Brain microvascular endothelial cell (primary cell): ENCODE measurements at regions not wholly inside any gene's neighbourhood (a gene's known extent, or its start where the extent isn't known, plus 50 kb on each side); places are given as distances from the start of the nearest gene placed in this dataset.

Experiments
- DNase-seq: peaks from one replicate; pipeline ENCODE4 v3.0.0-alpha.2; 2020
- H3K27ac ChIP-seq: fragments of 250-450 bp; sonication (Bioruptor Pico); 2 replicates; pipeline ENCODE4 v1.5.1; 2020; ENCODE audit warnings: mild to moderate bottlenecking, moderate library complexity
- H3K27me3 ChIP-seq: fragments of 250-450 bp; sonication (Bioruptor Pico); replicated peaks from 2 replicates; pipeline ENCODE4 v1.5.1; 2020; ENCODE audit warnings: mild to moderate bottlenecking
- H3K36me3 ChIP-seq: fragments of 250-450 bp; sonication (Bioruptor Pico); replicated peaks from 2 replicates; pipeline ENCODE4 v1.5.1; 2020; ENCODE audit warnings: mild to moderate bottlenecking
- H3K4me3 ChIP-seq: 2 replicates; pipeline ENCODE4 v1.5.1; 2011; ENCODE audit warnings: low read depth, mild to moderate bottlenecking, control low read depth, low read length, moderate library complexity
- in situ Hi-C: cut with HindIII; loops from 2 replicates; pipeline ENCODE4 v1.10.0; 2017; ENCODE audit warnings: low sequenced_read_pairs, low pct_ligation_motif_present
- TF ChIP-seq, protein P1 (sequence below): IDR thresholded peaks from 2 replicates; pipeline ENCODE4 v1.5.1; 2011; ENCODE audit warnings: low read depth, mild to moderate bottlenecking, moderate library complexity, low read length, control low read depth, inconsistent platforms; ENCODE audit errors: missing control alignments

GRCh38 chr13:73273745-73274144 lies 214.9 kb downstream of the KLF5 start:
- TF ChIP-seq, protein P1, sequence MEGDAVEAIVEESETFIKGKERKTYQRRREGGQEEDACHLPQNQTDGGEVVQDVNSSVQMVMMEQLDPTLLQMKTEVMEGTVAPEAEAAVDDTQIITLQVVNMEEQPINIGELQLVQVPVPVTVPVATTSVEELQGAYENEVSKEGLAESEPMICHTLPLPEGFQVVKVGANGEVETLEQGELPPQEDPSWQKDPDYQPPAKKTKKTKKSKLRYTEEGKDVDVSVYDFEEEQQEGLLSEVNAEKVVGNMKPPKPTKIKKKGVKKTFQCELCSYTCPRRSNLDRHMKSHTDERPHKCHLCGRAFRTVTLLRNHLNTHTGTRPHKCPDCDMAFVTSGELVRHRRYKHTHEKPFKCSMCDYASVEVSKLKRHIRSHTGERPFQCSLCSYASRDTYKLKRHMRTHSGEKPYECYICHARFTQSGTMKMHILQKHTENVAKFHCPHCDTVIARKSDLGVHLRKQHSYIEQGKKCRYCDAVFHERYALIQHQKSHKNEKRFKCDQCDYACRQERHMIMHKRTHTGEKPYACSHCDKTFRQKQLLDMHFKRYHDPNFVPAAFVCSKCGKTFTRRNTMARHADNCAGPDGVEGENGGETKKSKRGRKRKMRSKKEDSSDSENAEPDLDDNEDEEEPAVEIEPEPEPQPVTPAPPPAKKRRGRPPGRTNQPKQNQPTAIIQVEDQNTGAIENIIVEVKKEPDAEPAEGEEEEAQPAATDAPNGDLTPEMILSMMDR: no peak
- no peaks in the 10 kb centered on the region for H3K27me3 ChIP-seq
- H3K4me3 ChIP-seq: no peak overlapping the region
- H3K36me3 ChIP-seq: no peaks in the 10 kb centered on the region
- DNase-seq: peak; percentile 59
- H3K27ac ChIP-seq: peak overlapping the region; percentile 1
- in situ Hi-C loops: no loop called here

DNA sequence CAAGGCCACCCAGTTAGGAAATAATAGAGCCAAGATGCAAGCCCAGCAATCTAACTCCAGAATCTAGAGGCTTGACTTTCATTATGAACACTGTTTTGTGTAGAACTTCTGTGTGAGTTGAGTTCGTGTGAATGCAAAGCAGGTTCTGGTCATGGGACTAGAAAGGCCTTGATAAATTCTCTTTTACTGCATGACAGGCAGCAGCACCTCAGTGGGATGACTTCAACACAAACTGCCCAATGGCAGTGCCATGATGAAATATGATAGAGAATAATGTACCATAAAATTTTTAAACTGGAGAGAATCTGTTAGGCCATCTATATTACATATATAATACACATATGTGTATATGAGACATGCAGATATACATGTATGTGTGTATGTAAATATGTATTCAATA lies 214.5 kb downstream of the KLF5 start:
- H3K4me3 ChIP-seq: no peak overlapping the region
- no peaks in the 10 kb centered on the region for H3K27me3 ChIP-seq
- TF ChIP-seq, protein P1: no peak
- H3K27ac ChIP-seq: no peak overlapping the region
- in situ Hi-C loops: no loop called here
- no peak for DNase-seq
- no peaks in the 10 kb centered on the region for H3K36me3 ChIP-seq

DNA sequence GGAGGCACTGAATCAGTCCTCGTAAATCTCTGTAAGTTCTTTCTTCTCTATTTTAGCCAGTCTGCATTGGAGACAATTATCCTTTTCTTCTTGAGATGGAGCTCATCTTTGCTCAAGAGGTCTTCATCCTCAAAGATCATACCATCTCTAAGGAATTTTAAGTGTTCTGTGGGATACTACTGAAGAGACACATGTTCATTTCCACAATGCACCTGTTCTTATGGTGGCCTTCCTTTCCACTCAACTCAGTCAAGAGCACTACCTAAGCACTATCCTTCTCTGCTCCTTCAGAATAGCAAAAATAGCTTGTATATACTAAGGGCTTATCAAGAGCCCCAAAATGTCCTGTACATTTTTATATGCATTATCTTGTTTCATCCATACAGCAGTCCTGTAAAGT lies 214.0 kb downstream of the KLF5 start:
- no peak overlapping the region for H3K4me3 ChIP-seq
- in situ Hi-C loops: no loop called here
- no peaks in the 10 kb centered on the region for H3K27me3 ChIP-seq
- H3K36me3 ChIP-seq: no peaks in the 10 kb centered on the region
- no peak overlapping the region for H3K27ac ChIP-seq
- TF ChIP-seq, protein P1: no peak
- no peak for DNase-seq

DNA sequence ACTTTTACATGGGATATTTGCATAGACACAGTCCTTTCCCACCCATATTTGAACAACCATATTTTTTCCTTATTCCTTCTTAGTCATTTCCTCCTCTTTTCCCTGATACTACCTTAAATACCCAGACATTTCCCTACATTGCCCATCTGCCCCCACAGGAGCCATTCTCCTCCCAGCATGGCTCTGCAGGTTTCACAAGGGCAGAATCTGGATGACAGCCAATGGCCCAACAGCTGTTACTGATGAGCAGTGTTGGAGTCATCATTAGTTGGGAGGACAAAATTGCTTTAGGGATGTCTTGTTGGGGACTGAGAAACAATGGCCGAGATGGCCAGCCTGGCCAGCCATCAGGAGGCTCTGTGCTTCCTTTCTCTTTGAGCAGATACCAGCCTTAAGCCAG lies 209.5 kb downstream of the KLF5 start:
- no peak overlapping the region for H3K4me3 ChIP-seq
- DNase-seq: peak; percentile 7
- TF ChIP-seq, protein P1: no peak
- H3K36me3 ChIP-seq: no peaks in the 10 kb centered on the region
- in situ Hi-C loops: no loop called here
- no peaks in the 10 kb centered on the region for H3K27me3 ChIP-seq
- no peak overlapping the region for H3K27ac ChIP-seq

DNA sequence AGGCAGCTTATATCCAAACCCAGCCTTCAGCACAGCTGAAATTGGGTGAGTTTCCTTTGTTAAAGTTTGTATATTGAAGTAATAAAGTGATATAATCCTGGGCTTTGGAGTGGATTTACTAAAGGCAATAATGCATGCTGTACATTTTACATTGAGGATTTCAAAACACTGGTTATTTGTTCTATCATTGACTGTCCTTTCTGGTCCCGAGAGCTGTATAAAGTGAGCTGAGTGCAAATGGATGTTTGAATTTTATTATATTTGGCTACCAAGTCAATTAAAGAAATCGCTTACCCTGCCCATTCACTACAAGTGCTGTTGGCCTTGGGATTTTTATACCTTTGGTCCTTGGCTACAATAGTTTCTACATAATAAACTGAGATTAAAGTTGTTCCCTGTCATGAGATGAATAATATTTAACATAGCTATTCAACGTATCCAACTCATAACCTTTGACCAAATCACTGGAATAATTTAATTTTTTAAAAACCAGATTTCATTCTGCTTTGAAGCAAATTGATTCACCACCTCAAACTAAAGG lies 207.9 kb downstream of the KLF5 start:
- Histone ChIP-seq H3K36me3 (no peaks in the 10 kb centered on the region), H3K27ac (no peak overlapping the region), H3K27me3 (no peaks in the 10 kb centered on the region), H3K4me3 (no peak overlapping the region)
- TF ChIP-seq, protein P1: no peak
- DNase-seq: no peak
- in situ Hi-C loops: no loop called here
